ENCODE measurements at regions not wholly inside any gene's neighbourhood (a gene's known extent, or its start where the extent isn't known, plus 50 kb on each side); places are given as distances from the start of the nearest gene placed in this dataset.

- no peak for DNase-seq
Measured at GRCh38 chr2:155111070-155111469, 412.6 kb downstream of the KCNJ3 start.

- no peak for DNase-seq
Measured at GRCh38 chr2:155109527-155109926, 411.0 kb downstream of the KCNJ3 start.

GRCh38 chr2:155100261-155100660, 401.8 kb downstream of the KCNJ3 start:
- DNase-seq = no peak

GRCh38 chr2:155099784-155100183, 401.3 kb downstream of the KCNJ3 start:
- no peak for DNase-seq

DNA sequence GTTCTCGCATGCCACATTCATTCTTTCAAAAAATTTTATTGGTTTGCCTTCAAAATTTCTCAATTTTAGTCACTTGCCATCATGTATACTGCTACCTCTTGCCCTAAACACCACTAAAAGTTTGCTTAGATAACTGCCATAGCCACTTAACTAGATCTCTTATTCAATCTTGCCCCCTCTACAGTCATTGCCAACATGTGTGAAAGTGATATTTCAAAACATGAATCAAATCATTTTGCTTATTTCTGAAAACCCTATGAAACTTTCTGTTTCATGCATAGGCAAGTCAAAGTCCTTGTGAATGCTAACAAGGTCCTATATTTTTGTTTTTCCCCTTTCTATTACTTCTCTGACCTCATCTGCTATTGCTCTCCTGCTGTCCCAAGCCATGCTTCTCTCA, 397.1 kb downstream of the KCNJ3 start:
- no peak for DNase-seq

GRCh38 chr2:155080373-155080772, 381.9 kb downstream of the KCNJ3 start:
- no peak for DNase-seq

DNA sequence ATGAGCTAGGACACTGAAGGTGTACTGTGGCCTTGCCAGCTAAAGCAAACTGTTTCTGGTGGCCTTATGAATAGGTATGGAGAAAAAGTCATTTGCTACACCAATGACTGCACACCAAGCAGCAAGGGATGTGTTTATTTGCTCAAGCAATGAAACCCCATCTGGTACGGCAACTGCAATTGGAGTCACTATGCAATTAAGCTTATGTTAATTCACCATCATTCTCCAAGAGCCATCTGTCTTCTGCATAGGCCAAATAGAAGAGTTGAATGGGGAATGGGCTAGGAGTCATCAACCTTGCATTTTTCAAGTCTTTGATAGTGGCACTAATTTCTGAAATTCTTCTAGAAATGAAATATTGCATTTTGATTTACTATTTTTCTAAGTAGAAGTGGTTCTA, 372.0 kb downstream of the KCNJ3 start:
- peak; percentile 94 for DNase-seq

DNA sequence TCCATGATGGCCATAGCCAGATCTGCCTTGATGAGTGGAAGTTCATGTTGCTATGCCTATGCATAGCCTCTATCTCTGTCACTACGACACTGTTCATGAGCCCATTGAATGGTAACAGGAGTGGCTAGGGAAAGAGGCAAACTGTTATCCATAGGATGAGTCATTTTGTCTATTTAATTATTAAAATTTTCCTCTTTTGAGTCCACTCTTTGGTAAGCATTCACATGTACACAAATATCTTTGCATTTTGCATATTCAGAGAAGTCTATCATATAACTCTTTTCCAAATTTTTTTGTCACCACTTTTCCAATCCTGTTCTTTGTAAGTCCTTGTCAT, 364.4 kb downstream of the KCNJ3 start:
- DNase-seq = no peak

- no peak for DNase-seq
Measured at GRCh38 chr2:155062250-155062921, 363.9 kb downstream of the KCNJ3 start.

DNA sequence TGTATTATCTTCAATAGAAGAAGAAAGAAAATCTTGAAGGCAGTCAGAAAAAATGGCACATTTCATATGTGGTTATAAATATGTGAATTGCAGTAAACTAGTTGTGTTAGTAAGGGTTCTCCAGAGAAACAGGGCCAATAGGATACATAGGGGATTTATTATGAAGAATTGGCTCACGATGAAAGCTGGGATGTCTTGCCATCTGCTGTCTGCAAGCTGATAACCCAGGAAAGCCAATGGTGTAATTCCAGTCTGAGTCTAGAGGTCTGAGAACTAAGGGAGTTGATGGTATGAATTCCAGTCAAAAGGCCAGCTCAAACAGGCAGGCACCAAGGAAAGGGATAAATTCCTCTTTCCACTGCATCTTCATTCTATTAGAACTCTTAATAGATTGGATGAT, 362.4 kb downstream of the KCNJ3 start:
- DNase-seq = peak; percentile 14

DNA sequence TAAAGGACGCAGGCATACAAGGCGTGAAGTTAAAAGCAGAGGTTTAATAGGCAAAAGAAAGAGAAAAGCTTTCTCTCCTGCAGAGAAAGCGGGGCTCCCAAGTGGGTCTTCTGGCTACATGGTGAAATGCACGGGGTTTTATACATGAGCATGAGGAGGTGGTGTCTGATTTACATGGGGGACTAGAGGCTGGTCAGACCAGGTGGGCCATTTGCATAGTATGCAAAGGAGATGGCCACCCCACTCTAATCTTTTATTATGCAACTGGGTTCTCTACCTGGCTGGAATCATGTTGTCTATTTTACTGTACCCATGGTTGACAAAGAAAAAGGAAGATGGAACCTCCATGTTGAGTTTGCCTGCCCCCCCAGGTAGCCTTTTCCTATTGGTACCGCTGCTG, 356.2 kb downstream of the KCNJ3 start:
- no peak for DNase-seq

GRCh38 chr2:155043097-155043496, 344.6 kb downstream of the KCNJ3 start:
- DNase-seq = no peak

DNA sequence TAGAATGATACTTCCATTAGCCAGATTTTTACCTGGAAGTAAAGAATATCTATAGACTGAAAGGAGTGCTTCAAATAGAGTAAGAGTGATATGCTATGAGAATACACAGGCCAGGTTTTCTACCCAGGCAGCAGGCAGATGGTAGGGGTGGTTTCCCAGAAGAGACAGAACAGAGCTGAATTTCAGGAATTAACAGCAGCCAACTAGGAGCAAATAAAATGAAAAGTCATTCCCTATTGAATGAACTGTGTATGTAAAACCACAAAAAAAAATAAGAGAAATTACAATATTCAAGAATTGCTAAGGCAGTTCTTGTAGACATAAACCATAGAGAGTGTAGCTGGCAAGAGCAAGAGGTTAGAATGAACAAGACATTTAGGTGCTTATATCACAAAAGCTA, 336.8 kb downstream of the KCNJ3 start:
- no peak for DNase-seq

GRCh38 chr2:155033652-155034051, 335.2 kb downstream of the KCNJ3 start:
- no peak for DNase-seq

DNA sequence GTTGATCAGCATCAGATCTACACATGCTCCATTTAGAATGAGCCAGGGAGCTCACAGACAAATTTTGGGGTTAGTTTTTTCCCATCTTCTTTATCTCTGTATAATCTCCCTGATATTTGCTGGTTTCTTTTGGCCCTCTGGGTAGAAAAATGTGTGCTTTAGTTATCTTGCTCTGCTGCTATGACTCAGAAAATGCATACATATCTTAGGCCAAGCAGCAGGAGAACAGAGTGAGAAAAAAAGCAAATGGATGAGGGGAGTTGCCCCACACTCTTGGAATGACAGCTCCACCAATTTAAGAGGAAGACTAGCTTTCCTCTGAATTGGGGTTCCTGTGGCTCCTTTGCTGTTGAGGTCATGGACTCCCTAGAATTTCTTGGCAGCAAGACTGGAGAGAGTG, 331.8 kb downstream of the KCNJ3 start:
- no peak for DNase-seq

GRCh38 chr2:155026651-155027174, 328.2 kb downstream of the KCNJ3 start:
- no peak for DNase-seq

DNA sequence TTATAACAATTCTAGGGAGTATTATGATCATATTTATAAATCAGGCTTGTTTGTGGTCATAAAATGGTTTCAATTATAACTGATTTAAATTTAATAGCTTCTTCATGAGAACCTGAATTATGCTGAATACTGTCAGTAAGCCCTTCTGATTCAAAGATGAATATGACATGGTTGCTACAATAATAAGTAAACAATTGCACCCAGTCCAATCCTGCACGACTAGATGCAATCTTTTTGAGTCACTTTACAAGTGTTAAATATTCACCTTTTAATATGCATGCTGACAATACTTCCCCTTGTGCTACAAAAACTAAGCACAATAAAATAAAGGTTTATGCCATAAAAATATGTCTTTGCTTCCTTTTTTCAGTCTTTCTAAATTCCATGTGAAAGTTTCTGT, 325.2 kb downstream of the KCNJ3 start:
- no peak for DNase-seq

GRCh38 chr2:155022531-155022930, 324.0 kb downstream of the KCNJ3 start:
- no peak for DNase-seq

DNA sequence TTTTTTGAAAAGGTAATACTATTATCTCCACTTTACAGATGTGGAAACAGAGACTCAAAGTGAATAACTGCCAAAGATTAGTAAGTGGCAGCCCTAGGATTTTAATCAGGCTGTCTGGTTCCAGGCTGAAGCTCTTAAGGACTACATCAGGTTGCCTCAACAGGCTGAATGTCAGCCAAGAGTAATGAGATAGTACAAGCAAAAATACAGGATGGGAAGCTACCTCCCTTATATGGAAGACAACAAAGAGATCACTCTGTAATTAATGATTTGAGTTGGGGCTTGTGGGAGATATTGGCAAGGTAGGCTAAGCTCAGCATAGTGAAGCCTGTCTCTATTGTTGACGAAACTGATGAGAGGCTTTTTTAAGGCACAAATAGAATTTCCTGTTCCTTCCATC, 323.1 kb downstream of the KCNJ3 start:
- DNase-seq = peak; percentile 68

DNA sequence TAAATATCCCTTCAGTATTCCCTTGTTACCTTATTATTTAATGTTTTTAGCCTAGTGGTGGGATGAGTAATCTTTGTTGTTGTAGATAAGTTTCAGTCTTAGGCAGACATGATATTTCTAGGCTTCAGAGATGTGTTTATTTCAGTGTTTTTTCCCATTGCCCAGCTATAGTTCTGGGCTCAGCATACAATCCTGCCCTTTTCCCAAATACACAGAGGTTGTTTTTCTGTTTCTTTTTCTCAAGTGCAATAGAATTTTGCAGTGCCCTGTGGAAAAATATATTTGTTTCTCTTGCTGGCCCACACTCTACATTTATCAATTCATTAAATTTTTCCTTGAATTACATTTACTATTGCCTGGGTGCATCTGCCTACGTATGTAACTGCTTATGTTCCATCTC, 321.8 kb downstream of the KCNJ3 start:
- DNase-seq = no peak

- no peak for DNase-seq
Measured at GRCh38 chr2:155010925-155011324, 312.4 kb downstream of the KCNJ3 start.

DNA sequence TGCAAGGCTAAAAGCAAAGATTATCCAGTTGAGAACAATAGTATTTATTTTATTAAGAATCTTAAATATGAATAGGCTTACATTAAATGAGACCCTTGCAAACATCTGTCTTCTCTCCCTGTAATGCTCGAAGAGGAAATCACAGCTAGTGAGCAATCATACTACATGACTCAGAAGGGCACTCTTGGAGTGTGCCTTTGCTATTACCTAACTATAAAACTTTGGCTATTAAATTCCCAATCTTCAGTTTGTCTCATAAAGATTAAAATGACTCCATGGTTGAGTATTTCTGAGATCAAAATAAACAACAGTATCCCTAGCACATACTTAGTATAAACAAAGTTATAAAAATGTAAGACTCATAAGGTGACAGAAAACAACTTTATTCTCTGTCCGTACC, 296.9 kb downstream of the KCNJ3 start:
- DNase-seq = peak; percentile 34

DNA sequence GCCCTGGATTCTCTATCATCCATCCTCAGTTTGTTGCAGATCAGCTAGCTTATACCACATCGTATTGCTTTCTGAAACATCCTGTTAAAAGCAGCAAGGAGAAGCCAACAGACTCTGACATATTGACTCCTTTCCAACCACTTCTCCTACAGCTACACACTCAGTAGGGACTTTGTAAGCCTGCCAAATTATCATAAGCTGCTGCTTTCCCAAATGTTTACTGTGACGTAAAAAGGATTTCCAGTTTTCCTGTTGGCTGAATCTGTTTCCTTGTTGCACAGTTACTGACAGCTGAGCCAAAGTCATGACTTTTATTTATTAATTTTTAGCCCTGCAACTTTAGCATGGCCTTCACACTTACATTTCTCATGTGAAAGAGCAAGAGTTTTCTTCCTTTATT, 294.3 kb downstream of the KCNJ3 start:
- peak; percentile 72 for DNase-seq

DNA sequence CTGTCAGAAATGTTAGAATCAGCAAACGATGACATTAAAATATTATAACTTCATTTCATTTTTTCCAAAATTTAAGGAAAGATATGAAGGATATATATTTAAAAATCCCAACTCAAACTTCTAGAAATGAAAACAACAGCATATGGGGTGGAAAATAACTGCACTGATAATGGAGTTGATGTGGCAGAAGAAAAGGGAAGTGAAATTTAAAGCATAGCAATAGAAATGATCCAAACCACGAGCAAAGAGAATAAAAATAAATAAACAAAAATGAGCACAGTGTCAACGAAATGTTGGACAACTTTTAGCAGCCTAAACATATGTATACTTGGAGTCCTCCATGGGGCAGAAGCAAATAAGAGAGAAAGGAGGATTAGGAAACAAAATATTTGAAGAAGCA, 280.2 kb downstream of the KCNJ3 start:
- DNase-seq = no peak

- DNase-seq = no peak
Measured at GRCh38 chr2:154978244-154978643, 279.7 kb downstream of the KCNJ3 start.

DNA sequence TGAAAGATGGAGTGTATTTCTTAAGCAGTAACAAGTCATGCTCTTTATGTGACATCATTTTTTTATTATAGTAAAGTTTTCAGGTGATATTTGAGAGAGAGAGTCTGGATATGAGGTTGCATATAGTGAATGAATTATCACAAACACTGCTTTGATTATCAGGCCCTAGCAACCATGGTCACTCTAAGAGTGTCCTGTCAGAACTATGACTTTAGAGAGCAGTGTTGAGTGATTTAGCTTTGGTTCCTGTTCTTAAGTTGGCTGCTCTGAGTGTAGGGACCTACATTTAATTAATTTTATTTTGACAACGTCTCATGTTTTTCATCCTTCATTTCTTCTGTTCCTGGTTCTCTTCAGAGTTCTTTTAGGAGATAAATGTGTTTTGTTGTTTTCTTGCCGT, 275.5 kb downstream of the KCNJ3 start:
- peak; percentile 3 for DNase-seq
